ENCODE measurements at regions not wholly inside any gene's neighbourhood (a gene's known extent, or its start where the extent isn't known, plus 50 kb on each side); places are given as distances from the start of the nearest gene placed in this dataset.

DNA sequence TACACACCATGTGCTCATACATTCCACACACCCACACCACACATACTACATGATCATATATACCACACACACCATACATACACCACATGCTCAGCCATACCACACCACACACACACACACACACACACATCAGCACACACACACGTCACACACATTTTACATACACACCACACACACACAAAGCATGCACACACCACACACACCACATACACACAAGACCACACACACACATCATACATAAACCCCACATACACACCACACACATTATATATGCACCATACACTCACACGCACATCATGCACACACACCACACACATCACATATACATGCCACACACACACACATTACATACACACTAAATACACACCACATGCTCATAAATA lies 124.5 kb upstream of the ERG start:
- no peak for TF ChIP-seq EZH2 (optimal IDR thresholded peaks at IDR 0.05; ENCODE audit: low read depth, low read length)
- TF ChIP-seq EZH2phosphoT487 (IDR thresholded peaks at IDR 0.05; ENCODE audit: low read length) = no peak
- TF ChIP-seq, protein P1, sequence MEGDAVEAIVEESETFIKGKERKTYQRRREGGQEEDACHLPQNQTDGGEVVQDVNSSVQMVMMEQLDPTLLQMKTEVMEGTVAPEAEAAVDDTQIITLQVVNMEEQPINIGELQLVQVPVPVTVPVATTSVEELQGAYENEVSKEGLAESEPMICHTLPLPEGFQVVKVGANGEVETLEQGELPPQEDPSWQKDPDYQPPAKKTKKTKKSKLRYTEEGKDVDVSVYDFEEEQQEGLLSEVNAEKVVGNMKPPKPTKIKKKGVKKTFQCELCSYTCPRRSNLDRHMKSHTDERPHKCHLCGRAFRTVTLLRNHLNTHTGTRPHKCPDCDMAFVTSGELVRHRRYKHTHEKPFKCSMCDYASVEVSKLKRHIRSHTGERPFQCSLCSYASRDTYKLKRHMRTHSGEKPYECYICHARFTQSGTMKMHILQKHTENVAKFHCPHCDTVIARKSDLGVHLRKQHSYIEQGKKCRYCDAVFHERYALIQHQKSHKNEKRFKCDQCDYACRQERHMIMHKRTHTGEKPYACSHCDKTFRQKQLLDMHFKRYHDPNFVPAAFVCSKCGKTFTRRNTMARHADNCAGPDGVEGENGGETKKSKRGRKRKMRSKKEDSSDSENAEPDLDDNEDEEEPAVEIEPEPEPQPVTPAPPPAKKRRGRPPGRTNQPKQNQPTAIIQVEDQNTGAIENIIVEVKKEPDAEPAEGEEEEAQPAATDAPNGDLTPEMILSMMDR (IDR thresholded peaks at IDR 0.05; ENCODE audit: low read length) = no peak
- no peaks in the 10 kb centered on the region for H3K9me3 ChIP-seq (replicated peaks; ENCODE audit: insufficient read depth, low read length)
- H3K36me3 ChIP-seq (replicated peaks; ENCODE audit: insufficient read depth, low read length) = no peaks in the 10 kb centered on the region
- H3K79me2 ChIP-seq (ENCODE audit: low read length) = no peaks in the 10 kb centered on the region
- no peak overlapping the region for H3K27ac ChIP-seq (ENCODE audit: low read length)
- no peaks in the 10 kb centered on the region for H3K9me2 ChIP-seq (replicated peaks; ENCODE audit: insufficient read depth, low read length)
- no peaks in the 10 kb centered on the region for H3K4me1 ChIP-seq (ENCODE audit: low read length)
- no peak overlapping the region for H3K9ac ChIP-seq (ENCODE audit: low read length)
- H3K4me2 ChIP-seq (ENCODE audit: low read depth, low read length) = no peak overlapping the region
- H4K20me1 ChIP-seq (ENCODE audit: insufficient read depth, low read length) = no peaks in the 10 kb centered on the region
- H3F3A ChIP-seq (ENCODE audit: insufficient read depth, low read length) = no peaks in the 10 kb centered on the region
- no peaks in the 10 kb centered on the region for H3K27me3 ChIP-seq (replicated peaks; ENCODE audit: insufficient read depth, low read length)
- no peak overlapping the region for H3K4me3 ChIP-seq (ENCODE audit: low read length)
- no peak for DNase-seq
- no peak overlapping the region for H2AFZ ChIP-seq (ENCODE audit: low read length)

DNA sequence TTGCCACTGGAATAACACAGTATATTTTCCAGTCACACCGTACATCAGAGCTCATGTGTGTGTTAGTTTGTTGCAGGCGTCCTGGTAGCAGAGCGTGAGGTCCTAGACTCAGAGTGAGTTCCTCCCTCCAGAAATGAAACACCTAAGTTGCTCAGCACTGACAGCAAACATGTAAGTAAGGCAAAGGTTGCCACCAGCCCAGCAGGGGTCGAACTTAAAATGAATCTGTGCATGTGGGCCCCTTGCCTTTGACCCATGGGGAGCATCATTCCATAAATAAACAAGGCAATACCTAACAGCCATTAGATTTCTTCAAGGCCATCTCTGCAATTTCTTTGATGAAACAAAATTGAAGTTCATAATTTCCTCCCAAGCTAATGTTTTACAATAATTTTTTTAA lies 125.3 kb upstream of the ERG start:
- Histone ChIP-seq H3K9me3 (replicated peaks; ENCODE audit: insufficient read depth, low read length) (no peaks in the 10 kb centered on the region), H2AFZ (ENCODE audit: low read length) (no peak overlapping the region), H3K27me3 (replicated peaks; ENCODE audit: insufficient read depth, low read length) (no peaks in the 10 kb centered on the region), H3K9me2 (replicated peaks; ENCODE audit: insufficient read depth, low read length) (no peaks in the 10 kb centered on the region), H3K4me1 (ENCODE audit: low read length) (no peaks in the 10 kb centered on the region), H3K36me3 (replicated peaks; ENCODE audit: insufficient read depth, low read length) (no peaks in the 10 kb centered on the region), H3K9ac (ENCODE audit: low read length) (no peak overlapping the region), H4K20me1 (ENCODE audit: insufficient read depth, low read length) (no peaks in the 10 kb centered on the region), H3F3A (ENCODE audit: insufficient read depth, low read length) (no peaks in the 10 kb centered on the region), H3K79me2 (ENCODE audit: low read length) (no peaks in the 10 kb centered on the region), H3K4me2 (ENCODE audit: low read depth, low read length) (no peak overlapping the region), H3K4me3 (ENCODE audit: low read length) (no peak overlapping the region), H3K27ac (ENCODE audit: low read length) (no peak overlapping the region)
- no peak for DNase-seq
- no peak for TF ChIP-seq EZH2 (optimal IDR thresholded peaks at IDR 0.05; ENCODE audit: low read depth, low read length)
- no peak for TF ChIP-seq EZH2phosphoT487 (IDR thresholded peaks at IDR 0.05; ENCODE audit: low read length)
- TF ChIP-seq, protein P1 (IDR thresholded peaks at IDR 0.05; ENCODE audit: low read length) = no peak

DNA sequence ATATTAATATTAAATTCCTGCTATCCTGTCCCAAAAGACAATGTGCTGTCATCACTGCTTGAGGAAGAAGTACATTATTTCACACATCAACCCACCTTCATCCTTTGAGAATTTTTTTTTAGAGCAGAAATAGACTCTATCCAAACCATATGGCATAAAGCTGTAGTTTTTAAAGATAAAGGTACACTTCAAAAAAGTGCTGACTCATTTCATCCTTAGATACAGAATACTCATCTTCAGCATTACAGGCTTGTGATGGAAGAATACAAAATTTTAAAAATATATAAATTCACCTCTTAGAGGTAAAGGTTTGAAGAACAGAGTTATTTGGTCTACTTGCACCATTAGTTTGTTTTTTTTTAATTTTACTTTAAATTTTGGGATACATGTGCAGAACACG lies 126.7 kb upstream of the ERG start:
- Histone ChIP-seq H3K79me2 (ENCODE audit: low read length) (no peaks in the 10 kb centered on the region), H3F3A (ENCODE audit: insufficient read depth, low read length) (no peaks in the 10 kb centered on the region), H3K9me2 (replicated peaks; ENCODE audit: insufficient read depth, low read length) (no peaks in the 10 kb centered on the region), H3K4me2 (ENCODE audit: low read depth, low read length) (no peak overlapping the region), H3K36me3 (replicated peaks; ENCODE audit: insufficient read depth, low read length) (no peaks in the 10 kb centered on the region), H3K27ac (ENCODE audit: low read length) (no peak overlapping the region), H4K20me1 (ENCODE audit: insufficient read depth, low read length) (no peaks in the 10 kb centered on the region), H3K9me3 (replicated peaks; ENCODE audit: insufficient read depth, low read length) (no peaks in the 10 kb centered on the region), H3K4me3 (ENCODE audit: low read length) (no peak overlapping the region), H2AFZ (ENCODE audit: low read length) (no peak overlapping the region), H3K9ac (ENCODE audit: low read length) (no peak overlapping the region), H3K27me3 (replicated peaks; ENCODE audit: insufficient read depth, low read length) (no peaks in the 10 kb centered on the region), H3K4me1 (ENCODE audit: low read length) (no peaks in the 10 kb centered on the region)
- no peak for DNase-seq
- TF ChIP-seq EZH2phosphoT487 (IDR thresholded peaks at IDR 0.05; ENCODE audit: low read length) = no peak
- TF ChIP-seq, protein P1 (IDR thresholded peaks at IDR 0.05; ENCODE audit: low read length) = no peak
- no peak for TF ChIP-seq EZH2 (optimal IDR thresholded peaks at IDR 0.05; ENCODE audit: low read depth, low read length)

Data from MM.1S (cell line).